HG03139 (cell line): ENCODE measurements at regions not wholly inside any gene's neighbourhood (a gene's known extent, or its start where the extent isn't known, plus 50 kb on each side); places are given as distances from the start of the nearest gene placed in this dataset.

Source experiments
- ATAC-seq: cut with Tn5 transposase; IDR thresholded peaks from one replicate; pipeline ENCODE4 v1.9.1; 2021; ENCODE audit not compliant: unreplicated experiment

DNA sequence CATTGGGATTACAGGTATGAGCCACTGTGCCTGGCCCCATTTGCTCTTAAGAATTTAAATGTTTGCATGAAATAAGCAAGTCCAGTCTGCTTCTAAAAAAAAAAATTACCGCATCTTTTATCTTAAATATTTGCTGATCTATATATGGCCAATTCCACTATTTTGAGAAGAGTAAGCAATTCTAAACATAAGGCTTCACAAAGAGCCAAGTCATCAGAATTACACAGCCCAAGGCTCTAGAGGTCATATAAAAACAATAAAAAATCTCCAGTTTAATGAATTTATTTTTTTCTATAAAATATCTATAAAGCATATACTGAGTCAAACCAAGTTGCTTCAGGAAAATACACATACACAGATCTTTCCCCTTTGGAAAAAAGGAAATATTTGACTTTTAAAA is 79.0 kb upstream of the CPNE8 start:
- ATAC-seq = no peak

DNA sequence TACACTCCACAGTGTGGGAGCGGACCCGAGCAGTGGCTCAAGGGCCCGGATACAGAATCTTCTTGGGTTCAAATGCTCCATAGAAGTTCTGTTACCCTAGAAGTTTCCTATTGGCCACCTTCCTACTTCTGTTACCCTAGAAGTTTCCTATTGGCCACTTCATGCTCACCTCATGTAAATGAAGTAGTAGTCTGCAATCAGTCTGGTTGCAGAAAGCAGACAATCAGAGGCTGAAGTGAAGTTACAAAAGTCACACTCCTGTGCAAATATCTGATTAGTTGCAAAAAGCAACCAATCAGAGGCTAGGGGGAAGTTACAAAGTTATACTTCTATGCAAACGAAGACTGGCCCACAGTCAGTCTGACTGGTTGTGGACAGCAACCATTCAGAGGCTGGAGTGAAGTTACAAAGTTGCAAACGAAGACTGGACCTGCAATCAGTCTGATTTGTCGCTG is 77.8 kb upstream of the CPNE8 start:
- ATAC-seq = no peak

DNA sequence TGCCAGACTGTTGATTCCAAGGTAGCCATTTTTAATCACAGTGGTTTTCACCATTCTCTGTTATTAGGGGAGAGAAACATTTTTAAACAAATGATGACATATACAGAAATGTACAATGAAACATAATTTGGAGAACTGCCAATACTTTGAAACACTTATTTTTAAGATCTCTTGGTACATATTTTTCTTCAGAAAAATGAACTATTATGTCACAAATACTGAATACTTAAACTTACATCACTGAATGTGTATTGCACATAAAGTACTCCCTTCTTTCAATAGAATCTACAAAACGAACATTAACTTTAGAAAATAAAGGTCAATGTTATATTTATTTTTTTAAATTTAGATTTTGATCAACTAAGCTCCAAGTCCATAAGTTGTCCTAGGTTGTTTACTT is 71.7 kb upstream of the CPNE8 start:
- no peak for ATAC-seq

DNA sequence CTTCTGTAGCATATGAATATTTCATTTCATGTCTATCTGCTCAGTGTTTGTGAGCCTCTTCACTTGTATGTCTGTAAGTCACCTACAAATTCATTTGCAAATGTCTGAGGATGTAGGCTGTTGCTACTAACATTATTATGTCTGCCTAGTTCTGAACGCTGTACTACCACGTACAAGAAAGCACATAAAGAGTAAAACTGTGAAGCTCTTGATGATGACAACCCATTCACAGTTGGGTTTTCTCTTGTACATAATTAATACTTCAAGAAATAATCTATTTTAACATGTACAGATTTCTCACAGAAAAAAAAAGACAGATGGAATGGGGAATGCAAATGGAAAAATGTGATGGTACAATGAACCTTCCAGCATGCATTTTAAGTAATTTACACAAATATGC is 64.3 kb upstream of the CPNE8 start:
- no peak for ATAC-seq

DNA sequence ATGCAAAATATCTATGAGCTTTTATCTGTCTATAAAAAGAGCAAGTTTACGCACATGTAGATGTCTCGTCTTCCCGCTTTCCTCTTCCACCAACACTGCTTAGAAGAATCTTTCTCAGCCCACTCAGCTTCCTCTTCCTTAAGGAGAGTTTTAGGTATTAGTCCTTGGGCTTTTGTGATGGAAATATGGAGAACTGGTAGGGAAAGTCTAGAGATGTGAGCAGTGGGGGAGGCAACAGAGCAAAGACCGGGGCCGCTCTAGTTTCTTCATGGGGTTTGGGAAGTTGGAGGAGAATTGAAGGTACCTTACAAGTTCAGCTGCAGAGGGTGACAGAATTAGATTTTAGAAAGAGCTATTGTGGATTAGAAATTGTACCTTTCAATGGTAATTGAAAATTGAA is 56.3 kb upstream of the CPNE8 start:
- no peak for ATAC-seq

DNA sequence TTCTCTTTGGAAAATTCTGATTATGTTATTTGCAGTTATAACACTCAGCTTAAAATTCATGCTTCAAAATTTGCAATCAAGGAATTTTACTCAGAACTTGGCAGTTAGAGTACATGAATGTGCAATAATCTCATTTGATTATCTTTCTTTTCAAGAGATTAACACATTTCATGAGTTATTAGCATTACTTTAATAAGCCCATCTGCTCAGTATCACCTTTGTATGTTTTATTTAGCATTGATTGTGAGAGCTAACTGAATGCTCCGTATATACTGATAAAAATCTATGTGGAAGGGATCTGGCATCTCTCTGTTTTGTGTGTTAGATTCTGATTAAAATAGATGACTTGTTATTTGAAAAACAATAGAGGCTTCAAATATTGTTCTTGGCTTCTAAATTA is 55.6 kb upstream of the CPNE8 start:
- ATAC-seq = no peak

DNA sequence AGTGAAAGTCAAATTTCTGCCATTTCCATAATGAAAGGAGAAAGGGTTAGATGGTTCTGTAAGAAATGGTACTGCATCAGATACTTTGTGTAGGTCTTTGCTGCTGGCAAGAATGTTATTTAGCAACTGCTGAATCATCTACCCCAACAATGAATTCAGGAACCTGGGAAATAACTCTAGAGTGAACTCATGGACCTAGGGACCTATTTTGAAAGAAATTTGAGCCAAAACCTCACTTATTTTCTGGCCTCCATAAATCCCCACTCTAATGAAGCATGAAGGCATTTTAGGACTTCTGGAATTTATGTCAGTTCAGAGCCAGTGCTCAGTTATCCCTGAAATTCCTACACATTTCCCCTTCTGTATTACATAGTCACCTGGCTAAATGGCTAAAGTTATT is 50.9 kb upstream of the CPNE8 start:
- no peak for ATAC-seq
